ENCODE measurements at regions not wholly inside any gene's neighbourhood (a gene's known extent, or its start where the extent isn't known, plus 50 kb on each side); places are given as distances from the start of the nearest gene placed in this dataset.

DNA sequence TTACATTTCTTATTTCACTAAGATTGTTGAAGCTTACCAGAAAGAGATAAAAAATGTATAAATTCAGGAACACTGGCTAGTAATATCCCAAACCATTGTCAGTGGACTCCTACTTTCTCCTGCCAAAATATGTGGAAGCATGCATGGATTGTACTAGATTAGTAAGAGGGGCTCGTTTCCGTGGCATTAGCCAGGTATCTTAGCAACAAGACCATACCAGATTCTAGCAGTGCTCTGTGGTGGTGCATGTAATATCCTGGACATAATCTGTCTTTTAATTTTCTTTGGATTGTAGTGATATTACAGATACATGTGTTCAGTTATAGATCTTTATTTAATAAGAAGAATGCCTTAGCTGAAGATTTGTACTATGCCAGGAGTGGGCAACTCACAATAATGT lies 371.9 kb upstream of the PITX2 start:
- TF ChIP-seq, protein P1, sequence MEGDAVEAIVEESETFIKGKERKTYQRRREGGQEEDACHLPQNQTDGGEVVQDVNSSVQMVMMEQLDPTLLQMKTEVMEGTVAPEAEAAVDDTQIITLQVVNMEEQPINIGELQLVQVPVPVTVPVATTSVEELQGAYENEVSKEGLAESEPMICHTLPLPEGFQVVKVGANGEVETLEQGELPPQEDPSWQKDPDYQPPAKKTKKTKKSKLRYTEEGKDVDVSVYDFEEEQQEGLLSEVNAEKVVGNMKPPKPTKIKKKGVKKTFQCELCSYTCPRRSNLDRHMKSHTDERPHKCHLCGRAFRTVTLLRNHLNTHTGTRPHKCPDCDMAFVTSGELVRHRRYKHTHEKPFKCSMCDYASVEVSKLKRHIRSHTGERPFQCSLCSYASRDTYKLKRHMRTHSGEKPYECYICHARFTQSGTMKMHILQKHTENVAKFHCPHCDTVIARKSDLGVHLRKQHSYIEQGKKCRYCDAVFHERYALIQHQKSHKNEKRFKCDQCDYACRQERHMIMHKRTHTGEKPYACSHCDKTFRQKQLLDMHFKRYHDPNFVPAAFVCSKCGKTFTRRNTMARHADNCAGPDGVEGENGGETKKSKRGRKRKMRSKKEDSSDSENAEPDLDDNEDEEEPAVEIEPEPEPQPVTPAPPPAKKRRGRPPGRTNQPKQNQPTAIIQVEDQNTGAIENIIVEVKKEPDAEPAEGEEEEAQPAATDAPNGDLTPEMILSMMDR (IDR thresholded peaks at IDR 0.05; ENCODE audit: control insufficient read depth, extremely low read depth, insufficient read depth), result no peak
- DNase-seq (ENCODE audit: low read depth), result no peak
- H3K4me3 ChIP-seq (ENCODE audit: low read depth, low read length), result no peak overlapping the region

GRCh38 chr4:110998320-110998719 lies 375.4 kb upstream of the PITX2 start:
- no peak overlapping the region for H3K4me3 ChIP-seq (ENCODE audit: low read depth, low read length)
- DNase-seq (ENCODE audit: low read depth), result no peak
- TF ChIP-seq, protein P1 (IDR thresholded peaks at IDR 0.05; ENCODE audit: control insufficient read depth, extremely low read depth, insufficient read depth), result no peak

DNA sequence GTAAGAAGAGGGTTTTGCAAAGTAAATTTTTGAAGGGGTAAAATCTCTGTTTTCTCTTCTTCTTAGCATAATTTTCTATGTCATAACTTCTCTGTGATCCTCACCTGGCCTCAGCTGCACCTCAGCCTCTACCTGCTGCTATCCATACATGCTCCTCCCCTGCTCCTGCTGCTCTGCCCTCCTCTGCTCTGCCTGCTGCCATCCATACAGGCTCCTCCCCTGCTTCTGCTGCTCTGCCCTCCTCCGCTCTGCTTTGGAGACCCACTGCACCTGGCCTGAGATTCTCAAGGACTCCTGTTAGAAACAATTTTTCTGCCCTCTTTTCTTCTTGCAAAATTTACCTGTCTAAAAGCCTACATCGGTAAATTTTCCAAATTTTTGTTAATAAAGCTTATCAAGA lies 388.6 kb upstream of the PITX2 start:
- DNase-seq (ENCODE audit: low read depth), result no peak
- no peak overlapping the region for H3K4me3 ChIP-seq (ENCODE audit: low read depth, low read length)
- TF ChIP-seq, protein P1 (IDR thresholded peaks at IDR 0.05; ENCODE audit: control insufficient read depth, extremely low read depth, insufficient read depth), result no peak

GRCh38 chr4:111013846-111014245 lies 391.0 kb upstream of the PITX2 start:
- DNase-seq (ENCODE audit: low read depth), result no peak
- H3K4me3 ChIP-seq (ENCODE audit: low read depth, low read length), result no peak overlapping the region
- TF ChIP-seq, protein P1 (IDR thresholded peaks at IDR 0.05; ENCODE audit: control insufficient read depth, extremely low read depth, insufficient read depth), result no peak

GRCh38 chr4:111014537-111014936 lies 391.7 kb upstream of the PITX2 start:
- H3K4me3 ChIP-seq (ENCODE audit: low read depth, low read length), result no peak overlapping the region
- no peak for DNase-seq (ENCODE audit: low read depth)
- TF ChIP-seq, protein P1 (IDR thresholded peaks at IDR 0.05; ENCODE audit: control insufficient read depth, extremely low read depth, insufficient read depth), result no peak

DNA sequence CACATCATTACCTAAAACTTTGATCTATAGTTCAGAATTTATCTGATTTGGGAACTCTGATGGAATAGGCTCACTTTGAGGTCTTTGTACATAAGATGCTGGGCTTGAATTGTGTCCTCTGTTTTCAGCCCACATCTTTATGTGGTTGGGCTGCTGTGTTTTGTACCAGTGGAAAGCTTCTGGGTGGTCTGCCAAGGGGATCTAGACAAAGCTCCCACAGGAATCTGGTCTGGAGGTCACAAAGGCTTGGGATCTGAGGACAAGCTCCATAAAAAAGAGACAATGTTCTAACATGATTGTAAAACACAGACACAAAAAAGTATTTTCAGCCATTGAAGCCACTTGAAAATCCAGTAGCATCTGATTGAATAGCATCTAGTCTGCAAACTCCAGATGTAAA lies 393.5 kb upstream of the PITX2 start:
- DNase-seq (ENCODE audit: low read depth), result no peak
- no peak overlapping the region for H3K4me3 ChIP-seq (ENCODE audit: low read depth, low read length)
- TF ChIP-seq, protein P1 (IDR thresholded peaks at IDR 0.05; ENCODE audit: control insufficient read depth, extremely low read depth, insufficient read depth), result no peak

GRCh38 chr4:111018216-111018615 lies 395.3 kb upstream of the PITX2 start:
- TF ChIP-seq, protein P1 (IDR thresholded peaks at IDR 0.05; ENCODE audit: control insufficient read depth, extremely low read depth, insufficient read depth), result no peak
- H3K4me3 ChIP-seq (ENCODE audit: low read depth, low read length), result no peak overlapping the region
- no peak for DNase-seq (ENCODE audit: low read depth)
